LNCAP (cell line): ENCODE measurements at regions not wholly inside any gene's neighbourhood (a gene's known extent, or its start where the extent isn't known, plus 50 kb on each side); places are given as distances from the start of the nearest gene placed in this dataset.

Experiments
- TF ChIP-seq, protein P1 (sequence below): fragments of 450-650 bp; IDR thresholded peaks from 2 replicates; pipeline ENCODE4 v1.5.1; 2017; ENCODE audit warnings: mild to moderate bottlenecking

GRCh38 chr22:48315439-48316256 is 1512.0 kb downstream of the BRD1 start:
- TF ChIP-seq, protein P1, sequence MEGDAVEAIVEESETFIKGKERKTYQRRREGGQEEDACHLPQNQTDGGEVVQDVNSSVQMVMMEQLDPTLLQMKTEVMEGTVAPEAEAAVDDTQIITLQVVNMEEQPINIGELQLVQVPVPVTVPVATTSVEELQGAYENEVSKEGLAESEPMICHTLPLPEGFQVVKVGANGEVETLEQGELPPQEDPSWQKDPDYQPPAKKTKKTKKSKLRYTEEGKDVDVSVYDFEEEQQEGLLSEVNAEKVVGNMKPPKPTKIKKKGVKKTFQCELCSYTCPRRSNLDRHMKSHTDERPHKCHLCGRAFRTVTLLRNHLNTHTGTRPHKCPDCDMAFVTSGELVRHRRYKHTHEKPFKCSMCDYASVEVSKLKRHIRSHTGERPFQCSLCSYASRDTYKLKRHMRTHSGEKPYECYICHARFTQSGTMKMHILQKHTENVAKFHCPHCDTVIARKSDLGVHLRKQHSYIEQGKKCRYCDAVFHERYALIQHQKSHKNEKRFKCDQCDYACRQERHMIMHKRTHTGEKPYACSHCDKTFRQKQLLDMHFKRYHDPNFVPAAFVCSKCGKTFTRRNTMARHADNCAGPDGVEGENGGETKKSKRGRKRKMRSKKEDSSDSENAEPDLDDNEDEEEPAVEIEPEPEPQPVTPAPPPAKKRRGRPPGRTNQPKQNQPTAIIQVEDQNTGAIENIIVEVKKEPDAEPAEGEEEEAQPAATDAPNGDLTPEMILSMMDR = no peak

DNA sequence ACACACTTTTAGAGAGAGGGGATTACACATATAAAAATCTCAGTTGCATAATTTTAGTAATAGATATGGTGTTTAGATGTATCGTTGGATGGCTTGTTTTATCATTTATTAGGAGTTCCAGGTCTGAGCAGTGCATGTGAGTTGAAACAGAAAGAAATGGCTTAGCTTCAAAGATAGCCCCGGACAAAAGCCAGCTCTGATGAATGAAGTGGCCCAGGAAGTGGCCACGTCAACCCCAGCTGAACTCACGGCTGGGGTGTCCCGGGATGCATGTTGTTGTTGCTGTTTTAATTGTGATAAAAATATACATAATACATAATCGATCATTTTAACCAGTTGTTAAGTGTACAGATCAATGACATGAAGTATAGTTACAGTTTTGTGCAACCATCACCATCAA is 1513.6 kb downstream of the BRD1 start:
- TF ChIP-seq, protein P1 = no peak

- TF ChIP-seq, protein P1 = no peak
Observed at GRCh38 chr22:48313175-48313830, 1514.4 kb downstream of the BRD1 start.

DNA sequence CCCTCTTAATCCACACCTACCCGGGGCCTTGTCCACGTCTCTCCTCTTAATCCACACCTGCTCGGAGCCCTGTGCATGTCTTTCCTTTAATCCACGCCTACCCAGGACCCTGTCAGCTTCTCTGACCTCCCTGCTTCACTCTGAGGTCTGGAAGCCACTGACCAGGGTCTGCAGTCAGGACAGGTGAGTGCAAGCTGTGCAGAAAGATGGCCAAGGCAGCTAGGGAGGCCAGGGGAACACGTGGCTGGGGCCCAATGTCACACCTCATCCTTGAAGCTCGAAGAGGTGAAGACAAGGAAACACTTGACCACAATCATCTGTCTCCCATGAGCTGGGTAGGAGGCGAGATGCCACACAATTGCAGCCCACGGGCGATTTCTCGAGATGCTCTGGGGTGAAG is 1516.9 kb downstream of the BRD1 start:
- TF ChIP-seq, protein P1 = no peak

- TF ChIP-seq, protein P1 = no peak
Observed at GRCh38 chr22:48310289-48310688, 1517.4 kb downstream of the BRD1 start.

- TF ChIP-seq, protein P1 = no peak
Observed at GRCh38 chr22:48309836-48310235, 1517.8 kb downstream of the BRD1 start.

- TF ChIP-seq, protein P1 = no peak
Observed at GRCh38 chr22:48309115-48309705, 1518.5 kb downstream of the BRD1 start.
